GM18498 (cell line): ENCODE measurements at regions not wholly inside any gene's neighbourhood (a gene's known extent, or its start where the extent isn't known, plus 50 kb on each side); places are given as distances from the start of the nearest gene placed in this dataset.

Experiments
- ATAC-seq: cut with Tn5 transposase; IDR thresholded peaks from one replicate; pipeline ENCODE4 v1.9.1; 2021; ENCODE audit warnings: mild to moderate bottlenecking, moderate library complexity; ENCODE audit not compliant: unreplicated experiment

DNA sequence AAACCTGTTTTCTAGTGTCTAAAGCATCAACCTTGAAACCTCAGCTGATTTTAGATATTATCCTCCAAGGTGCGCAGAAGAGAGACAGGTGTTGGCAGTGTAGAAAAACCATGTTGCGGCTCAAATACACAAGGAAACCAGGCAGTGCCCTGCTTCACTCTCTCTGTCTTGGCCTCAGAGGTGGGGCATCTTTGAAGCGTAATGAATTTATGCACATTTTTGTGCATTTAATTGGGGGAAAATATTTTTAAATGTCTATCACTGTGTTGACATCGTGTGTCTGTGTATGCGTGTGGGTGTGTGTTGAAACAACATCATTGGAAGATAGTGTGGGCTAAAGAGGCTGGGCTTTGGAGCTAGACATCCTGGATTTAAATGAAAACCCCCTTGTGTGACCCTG is 334.0 kb upstream of the CHD6 start:
- no peak for ATAC-seq

DNA sequence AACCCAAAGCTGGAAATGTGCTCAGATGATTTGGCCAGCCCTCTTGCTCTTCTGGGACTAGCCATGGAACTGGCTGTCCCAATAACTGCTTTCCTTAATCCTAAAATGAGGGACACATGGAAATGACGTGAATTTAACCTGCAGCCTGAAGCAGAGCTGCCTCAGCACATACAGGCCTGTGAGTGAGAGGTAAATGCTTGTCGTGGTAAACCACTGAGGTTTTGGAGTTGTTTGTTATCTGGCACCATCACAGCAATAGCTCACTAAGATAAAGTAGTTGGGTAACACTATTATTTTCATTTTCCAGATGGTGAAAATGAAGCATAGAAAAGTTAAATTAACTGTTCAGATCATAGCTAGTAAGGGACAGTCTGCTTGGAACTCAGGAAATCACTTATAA is 333.4 kb upstream of the CHD6 start:
- no peak for ATAC-seq

DNA sequence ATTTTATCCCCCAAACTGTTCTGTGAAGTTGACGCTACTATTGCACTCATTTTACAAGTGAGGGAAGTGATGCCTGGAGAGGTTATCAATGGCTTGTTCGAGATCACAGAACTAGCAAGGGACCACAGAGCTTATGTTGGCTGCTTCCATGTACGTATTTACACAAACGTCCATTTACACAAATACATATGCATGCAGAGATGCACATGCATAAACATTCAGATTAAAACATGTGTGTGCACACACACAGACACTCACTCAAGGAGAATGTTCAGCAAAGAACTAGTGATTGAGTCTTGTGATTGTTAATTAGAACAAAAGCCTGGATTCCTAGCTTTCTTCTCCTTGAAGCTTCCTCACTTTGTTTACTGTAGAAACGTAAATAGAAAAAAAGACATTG is 321.5 kb upstream of the CHD6 start:
- no peak for ATAC-seq

DNA sequence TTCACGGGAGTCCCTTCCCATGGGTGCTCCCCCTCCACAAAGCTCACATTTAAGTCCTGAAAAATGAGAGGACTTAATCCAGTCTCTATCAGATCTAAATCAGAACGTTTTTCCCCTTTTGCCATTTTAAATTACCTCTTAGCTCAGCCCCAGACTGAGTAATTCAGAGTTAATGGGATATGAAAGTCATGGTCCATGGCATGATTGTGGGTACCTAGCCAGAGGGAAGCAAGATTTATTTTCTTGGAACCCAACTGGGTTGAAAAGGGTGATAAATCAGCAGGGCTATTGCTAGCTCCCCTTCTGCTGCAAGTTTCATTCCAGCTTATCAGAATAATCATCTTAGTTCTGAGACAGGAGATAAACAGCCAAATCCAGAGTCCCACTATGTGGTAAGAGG is 320.2 kb upstream of the CHD6 start:
- no peak for ATAC-seq

DNA sequence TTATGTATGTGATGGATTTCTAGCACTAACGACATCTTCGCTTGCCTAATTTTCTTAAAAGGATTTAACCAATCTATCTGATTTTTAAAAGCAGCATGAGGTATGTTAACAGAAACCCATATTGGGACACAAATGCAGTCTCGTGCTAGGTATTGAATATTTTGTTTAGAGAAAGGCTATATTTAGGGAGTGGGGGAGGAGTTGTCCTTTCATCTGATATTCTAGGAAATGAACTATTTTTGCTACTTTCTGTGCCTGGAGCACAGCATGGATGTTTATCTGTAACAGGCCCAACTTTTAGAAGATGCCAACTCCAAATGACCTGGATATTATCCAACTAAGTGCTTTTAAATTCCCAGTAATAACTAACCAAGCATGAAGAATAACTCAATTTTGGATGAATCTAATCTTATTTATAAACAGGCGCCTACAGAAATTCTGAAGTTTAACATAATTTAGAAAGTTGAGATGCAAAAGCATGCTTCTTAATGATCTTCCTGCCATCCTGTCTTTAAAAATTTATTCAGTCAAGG is 317.1 kb upstream of the CHD6 start:
- no peak for ATAC-seq

DNA sequence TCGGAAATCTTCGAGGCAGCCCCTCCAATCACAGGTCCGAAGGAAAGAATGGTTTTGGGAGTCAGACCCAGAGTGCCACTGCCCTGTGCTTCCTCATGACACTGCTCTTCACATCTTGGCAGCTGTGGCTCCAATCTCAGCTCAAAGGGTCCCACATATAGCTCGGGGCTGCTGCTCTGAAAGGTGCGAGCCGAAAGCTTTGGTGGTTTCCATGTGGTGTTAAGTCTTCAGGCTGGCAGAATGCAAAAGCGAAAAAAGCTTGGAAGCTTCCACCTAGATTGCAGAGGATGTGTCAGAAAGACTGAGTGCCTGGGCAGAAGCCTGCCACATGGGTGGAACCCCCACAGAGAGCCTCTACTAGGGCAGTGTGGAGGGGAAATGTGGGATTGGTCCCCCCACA is 314.3 kb upstream of the CHD6 start:
- ATAC-seq, result no peak

DNA sequence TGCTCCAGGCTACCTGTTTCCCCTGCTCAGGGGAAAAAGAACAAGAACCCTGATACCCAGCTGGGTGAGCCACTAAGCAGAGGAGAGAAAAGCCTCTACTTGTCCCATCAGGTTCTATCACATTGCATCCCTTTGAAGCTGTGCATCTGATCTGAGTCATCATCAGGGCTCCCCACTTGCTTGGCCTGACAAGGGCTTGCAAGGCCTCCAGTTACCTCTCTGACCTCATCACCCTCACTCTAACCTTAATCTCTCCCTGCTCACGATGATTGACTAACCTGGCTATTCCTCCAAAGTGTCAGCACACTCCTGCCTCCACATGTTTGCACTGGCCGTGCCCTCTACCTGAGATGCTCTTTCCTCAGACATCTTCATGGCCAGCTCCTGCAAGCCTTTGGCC is 309.5 kb upstream of the CHD6 start:
- no peak for ATAC-seq

DNA sequence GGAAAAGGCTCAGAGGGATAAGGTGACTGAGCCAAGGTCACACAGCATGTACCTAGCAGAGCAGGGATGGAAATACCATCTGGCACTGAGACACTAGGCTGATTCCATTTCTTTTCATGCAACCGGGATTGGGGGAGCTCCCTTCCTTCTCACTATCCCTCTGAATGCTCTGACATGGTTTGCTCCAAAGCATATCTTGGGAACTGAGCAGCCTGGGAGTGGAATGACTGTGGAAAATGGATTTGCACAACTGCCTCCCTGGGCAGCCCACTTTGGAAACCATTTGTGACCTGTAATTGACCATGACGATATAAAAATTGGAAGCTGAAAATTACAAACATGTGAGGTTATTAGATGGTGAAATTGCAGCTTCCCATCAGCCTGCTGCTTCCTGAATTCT is 309.0 kb upstream of the CHD6 start:
- ATAC-seq, result no peak

DNA sequence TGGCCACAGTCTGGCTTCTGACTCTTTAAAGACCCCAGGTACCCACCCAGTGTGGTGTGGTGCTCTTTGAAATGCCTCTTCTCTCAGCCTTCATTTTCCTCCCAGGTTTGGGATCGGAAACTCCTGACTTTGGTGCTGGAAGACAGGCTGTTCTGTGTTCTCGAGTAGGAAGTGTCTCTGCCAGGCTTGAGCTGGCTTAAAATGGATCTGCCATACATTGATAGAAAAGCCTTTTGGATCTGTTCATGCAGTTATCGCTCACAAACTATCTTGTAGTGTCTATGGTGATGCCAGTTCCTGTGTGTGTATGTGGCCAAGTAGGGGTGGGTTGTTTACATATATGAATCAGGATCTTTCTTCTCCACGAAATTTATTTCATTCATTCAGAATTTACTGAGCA is 307.3 kb upstream of the CHD6 start:
- no peak for ATAC-seq

DNA sequence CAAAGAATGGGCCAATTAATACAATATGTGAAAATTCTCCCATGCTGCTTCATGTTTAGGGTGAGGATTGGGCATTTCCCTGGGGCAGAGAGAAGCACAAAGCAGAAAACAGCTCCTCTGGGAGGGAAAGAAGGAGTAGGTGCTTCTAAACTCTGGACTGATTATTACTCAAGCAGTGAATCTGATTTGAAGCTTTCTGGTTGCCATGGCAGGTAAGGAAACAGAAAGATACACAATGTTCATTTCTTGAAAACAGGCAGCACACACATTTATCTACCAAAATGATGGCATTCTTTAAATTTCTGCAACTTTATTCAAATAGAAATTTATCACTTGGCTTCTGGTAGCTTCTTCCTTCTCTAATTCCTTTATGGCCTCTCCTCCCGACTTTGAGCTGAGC is 305.4 kb upstream of the CHD6 start:
- no peak for ATAC-seq

DNA sequence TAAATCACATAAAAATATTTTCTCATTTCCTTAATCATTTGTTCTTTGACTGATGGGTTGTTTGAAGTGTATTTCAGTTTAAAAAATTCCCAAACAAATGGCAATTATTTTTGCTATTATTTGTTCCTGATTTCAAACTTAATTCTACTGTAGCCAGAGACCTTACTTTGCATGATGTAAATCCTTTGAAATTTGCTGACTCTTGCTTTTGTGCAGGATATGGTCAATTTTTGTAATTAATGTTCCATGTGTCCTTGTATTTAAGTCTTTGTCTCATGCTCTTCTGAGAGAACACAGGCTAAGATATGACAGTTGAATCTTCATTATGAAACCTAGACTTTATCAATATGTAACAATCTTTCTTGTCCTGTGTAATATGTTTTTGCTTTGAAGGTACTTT is 295.0 kb upstream of the CHD6 start:
- no peak for ATAC-seq

DNA sequence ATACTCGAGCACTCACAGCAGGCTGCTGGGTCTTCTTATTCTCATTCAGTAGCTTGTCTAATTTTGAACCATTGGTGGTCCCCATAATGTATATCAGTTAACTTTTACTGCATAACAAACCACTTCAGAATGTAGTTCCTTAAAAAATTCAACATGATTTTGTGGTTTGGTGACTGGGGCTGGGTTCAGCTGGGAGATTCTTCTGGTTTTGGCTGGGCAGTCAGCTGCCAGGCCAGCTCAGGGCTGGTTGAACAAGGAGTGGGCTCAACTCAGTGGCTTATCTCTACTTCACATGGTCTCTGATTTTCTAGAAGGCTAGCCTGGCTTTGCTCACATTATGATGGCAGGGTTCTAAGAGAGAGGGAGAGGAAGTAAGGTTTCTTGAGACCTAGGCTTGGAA is 292.4 kb upstream of the CHD6 start:
- no peak for ATAC-seq

DNA sequence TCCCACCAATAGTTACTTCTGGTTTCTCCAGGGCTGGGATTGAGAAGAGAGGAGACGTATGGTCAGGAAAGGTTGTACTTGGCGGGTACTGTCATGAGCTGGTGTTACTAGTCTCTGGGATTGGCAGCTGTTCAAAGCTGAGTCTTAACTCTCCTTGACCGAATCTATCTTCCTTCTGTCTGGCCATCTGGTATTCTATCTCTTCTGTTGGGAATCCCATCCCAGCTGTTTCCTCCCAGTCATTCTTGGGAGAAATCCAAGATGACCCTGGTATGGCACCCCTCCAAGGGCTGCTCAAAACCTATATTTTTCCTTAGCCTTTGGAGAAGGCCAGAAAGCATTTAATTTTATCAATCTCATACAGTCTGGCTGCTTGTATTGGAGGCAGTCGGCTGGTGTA is 287.0 kb upstream of the CHD6 start:
- no peak for ATAC-seq

DNA sequence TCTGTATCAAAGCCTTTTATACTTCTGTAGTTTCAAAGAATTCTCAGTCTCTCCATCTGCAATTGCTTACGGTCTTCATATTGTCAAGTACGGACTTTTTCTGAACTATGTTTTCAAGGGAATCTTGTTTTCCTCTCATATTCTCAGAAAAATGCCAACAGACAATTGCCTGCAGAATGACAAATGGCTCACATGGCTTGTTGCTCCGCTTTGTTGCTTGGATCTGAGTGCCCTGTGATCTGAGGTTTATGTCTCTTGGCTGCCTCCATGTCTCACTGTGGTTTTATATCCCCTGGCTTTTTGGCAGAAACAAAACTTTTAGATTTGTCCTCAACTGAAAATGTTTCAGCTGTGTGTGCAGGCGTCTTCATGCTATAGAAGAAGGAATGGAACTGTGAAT is 285.4 kb upstream of the CHD6 start:
- no peak for ATAC-seq

DNA sequence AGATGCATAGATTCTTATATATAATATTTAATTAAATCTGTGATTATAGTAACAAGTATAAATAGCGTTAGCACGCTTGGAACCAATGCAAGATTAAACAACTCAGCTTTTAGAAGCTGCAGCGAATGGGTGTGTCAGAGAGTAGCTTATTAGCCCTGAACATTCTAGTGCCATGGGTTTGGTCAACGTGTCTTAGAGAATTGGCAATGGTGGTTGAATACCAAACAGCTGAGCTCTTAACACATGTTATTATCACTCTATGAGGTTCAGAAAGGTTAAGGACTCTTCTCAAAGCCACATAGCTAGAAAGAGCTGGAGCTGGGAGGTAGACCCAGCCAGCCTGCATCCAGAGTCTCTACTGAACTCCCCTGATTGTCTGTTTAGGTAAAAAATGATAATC is 284.2 kb upstream of the CHD6 start:
- no peak for ATAC-seq

DNA sequence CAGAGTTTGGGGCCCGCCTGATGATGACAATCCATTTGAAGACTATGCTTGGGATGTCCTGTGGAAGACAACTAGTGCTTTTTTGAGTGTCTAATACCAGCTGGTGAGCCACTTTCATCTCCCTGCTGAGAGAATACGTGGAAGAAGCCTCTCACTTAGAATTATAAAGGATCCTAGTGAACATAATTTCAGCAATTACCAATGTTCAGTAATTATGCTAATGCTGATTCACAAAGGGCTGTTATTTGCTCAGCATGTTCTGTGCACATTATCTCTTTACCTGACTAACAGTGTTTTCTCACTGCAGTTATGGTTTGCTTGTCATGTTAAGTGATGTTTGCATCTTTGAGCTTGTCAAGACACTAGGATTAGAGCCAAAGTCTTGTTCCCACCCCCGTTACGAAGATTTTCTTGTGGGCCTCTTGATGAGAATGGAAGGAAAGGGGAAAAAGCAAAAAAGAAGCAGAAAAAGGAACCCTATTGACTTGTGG is 282.1 kb upstream of the CHD6 start:
- no peak for ATAC-seq

DNA sequence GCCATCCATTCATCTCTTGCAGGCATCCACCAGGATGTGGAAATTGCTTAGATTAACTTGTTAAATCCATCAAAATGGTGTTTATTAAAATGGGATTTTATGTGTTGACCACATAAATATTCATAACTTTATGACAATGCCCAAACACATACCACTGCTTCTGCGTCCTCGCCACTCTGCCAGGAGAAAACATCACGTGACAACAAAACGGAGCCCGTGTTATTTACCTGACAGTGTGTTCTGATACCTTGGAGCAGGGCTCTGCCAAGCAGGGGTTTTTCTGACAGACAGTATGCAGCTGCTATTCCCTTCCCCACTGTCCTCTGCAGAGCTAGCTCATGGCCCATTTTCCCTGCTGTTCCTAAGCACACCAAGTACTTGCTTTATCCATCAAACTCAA is 279.5 kb upstream of the CHD6 start:
- no peak for ATAC-seq

DNA sequence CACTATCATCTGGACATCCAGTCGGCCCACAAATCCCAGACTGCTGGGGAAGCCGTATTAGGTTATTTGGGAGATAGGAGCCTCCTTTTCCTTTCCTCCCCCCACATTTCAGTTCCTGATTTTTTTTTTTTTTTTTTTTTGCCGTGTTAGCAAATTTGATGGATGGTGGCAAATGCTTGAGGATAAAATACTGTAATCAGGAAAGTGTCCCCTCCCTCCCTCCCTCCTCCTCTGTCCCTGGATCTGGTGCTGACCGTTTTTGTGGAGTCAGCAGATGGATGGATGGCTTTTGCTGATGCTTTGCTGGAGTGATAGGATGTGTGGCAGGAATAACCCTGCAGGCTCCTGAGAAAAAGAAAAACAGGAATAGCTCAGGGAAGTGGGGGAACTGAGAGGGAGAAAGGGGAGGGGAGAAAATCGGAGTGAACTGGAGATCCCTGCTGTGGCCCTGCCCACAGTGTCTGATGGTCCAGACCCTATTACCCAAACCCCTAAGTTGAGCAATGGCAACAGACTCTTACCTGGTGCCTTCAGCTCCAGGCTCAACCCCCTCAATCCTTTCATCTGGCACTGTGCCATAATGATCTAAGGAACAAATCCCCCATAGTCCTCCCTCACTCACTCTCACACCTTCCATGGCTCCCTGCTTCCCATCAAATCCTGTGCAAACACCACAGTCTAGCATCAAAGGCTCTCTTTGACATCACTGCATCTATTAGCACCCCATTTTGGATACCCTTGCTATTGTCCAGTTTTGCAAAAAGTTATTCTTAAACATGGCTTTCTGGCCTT is 277.3 kb upstream of the CHD6 start:
- no peak for ATAC-seq

DNA sequence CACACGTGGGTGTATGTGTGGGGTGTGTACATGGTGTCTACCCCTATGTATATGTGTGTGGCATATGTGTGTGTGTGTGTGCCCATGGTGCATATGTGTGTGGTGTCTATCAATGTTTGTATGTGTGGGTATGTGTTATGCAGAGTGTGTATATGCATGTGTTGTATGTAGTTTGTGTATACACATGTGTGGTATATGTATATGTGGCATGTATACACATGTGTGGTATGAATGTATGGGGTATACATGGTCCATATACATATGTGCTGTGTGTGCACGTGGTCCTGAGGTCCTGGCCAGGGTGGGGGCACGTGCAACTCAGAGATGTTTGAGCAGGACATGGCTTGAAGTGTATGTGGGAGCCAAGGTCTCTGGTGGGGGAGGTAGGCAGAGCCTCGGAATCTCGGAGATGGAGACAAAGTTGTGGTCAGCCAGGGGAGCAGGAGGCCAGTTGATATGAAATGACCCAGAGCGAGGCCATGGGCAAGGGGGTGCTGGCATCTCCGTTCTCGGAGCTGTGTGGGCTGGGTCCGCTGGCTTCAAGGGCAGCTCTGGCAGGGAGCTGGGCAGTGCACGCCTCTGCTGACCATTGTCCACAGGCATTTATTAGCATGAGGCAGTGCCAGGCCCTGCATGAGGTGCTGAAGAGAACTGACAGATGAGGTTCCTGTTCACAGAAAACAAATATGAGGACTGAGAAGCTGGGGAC is 276.2 kb upstream of the CHD6 start:
- no peak for ATAC-seq

DNA sequence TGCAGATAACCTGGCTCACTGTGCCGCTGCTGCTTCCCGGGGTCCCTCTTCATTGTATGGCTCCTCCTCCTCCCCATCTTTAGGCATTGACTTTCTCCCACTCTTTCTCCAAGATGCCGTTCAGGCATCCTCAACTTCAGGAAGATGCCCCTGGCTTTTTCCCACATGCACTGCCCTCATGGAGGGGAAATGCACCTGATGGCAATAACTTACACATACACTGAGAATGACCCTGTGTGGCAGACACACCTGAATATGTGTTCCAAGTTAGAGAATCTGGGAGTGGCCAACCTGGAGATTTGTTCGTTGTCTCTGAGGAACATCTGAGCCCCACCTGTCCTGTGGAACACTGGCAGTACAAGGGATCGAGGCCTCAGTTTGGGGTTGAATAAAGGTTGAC is 273.9 kb upstream of the CHD6 start:
- ATAC-seq, result no peak

DNA sequence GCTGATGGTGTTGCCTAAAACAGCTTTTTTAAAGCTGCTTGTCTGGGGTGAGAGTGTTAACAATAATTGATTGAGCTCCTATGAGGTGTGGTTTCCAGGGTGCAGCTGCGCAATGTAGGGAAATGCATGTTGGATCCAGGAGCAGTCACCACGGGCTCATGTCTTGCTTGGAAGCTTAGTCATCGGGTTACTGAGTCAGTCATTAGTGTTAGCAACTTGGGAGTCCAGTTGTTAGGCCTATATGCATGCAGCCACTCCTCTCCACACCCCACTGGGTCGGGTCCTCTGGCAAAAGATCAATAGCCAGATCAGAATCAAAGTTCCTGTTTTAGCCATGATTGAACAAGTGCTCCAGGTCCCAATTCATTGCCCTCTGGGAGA is 271.7 kb upstream of the CHD6 start:
- ATAC-seq, result no peak

DNA sequence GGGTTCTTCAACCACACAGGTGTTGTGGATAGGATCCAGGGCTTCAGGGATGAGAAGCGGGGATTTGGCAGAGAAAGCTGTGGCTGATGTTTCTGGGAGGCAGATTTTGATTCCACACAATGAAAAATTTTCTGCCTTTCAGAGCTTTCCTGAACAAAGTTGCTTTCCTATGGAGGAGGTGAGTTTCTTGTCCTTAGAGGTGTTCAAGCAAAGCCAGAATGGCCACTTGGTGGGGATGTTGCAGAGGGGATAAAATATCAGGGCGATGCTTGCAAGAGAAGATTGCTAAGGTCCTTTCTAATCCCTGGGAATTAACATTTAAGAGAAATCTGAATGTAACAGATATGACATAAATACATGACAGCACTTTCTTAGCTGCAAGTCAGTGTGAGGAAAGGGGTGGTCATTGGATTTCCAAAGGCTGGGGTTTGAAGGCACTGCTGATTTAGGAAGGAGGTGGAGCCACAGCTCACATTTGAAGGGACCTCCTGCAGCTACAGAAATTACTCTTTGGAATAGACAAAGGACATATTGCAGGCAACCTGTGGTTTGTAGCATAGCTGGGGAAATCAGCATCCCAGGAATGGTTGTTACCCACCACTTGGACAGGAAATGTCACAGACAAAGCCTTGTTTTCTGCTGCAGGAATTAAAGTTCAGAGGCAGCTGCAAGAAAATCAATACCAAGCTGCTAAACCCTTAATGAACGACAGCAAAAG is 271.1 kb upstream of the CHD6 start:
- no peak for ATAC-seq
